HEK293 (cell line): ENCODE measurements at regions not wholly inside any gene's neighbourhood (a gene's known extent, or its start where the extent isn't known, plus 50 kb on each side); places are given as distances from the start of the nearest gene placed in this dataset.
A peak's percentile ranks its signal among the peaks of the same experiment; 100 is the strongest.

Source experiments
- CTCF ChIA-PET: fragments of 350-600 bp; formaldehyde crosslinking; extraction: SDS; loops from one replicate; lab custom pipeline; 2021; ENCODE audit warnings: antibody characterized with exemption; lab: Yijun Ruan, JAX
- POLR2A ChIA-PET: fragments of 300-600 bp; formaldehyde crosslinking; extraction: SDS; loops from one replicate; lab custom pipeline; 2020; ENCODE audit warnings: antibody characterized with exemption, inconsistent platforms; lab: Yijun Ruan, JAX
- H3K27ac ChIP-seq: fragments of 200-500 bp; sonication (Bioruptor generic); 2 replicates; pipeline ENCODE4 v1.5.1; 2014; ENCODE audit warnings: low read depth, low read length, control low read depth, inconsistent platforms; ENCODE audit errors: extremely low read depth
- H3K36me3 ChIP-seq, 2 experiments: fragments of 200-500 bp in 1 of 2; sonication (Bioruptor generic) in 1 of 2; 1 replicate in 1 of 2; 2 replicates in 1 of 2; pipeline ENCODE4 v1.5.1; 2014 to 2017; ENCODE audit warnings: inconsistent platforms in 2 of 2, low read length in 2 of 2; ENCODE audit not compliant: control insufficient read depth in 2 of 2, insufficient read depth in 1 of 2
- H3K4me1 ChIP-seq: fragments of 200-500 bp; sonication (Bioruptor generic); 2 replicates; pipeline ENCODE4 v1.5.1; 2014; ENCODE audit warnings: mild to moderate bottlenecking, low read length, inconsistent platforms; ENCODE audit not compliant: control insufficient read depth, insufficient read depth
- H3K4me3 ChIP-seq: 2 replicates; pipeline ENCODE4 v1.5.1; 2011; ENCODE audit warnings: low read depth, mild to moderate bottlenecking, control low read depth, low read length, moderate library complexity
- H3K9me3 ChIP-seq: fragments of 200-500 bp; sonication (Bioruptor generic); 2 replicates; pipeline ENCODE4 v1.5.1; 2014; ENCODE audit warnings: low read depth, low read length, inconsistent platforms; ENCODE audit not compliant: control insufficient read depth, insufficient read depth
- ATF2 ChIP-seq: fragments of 450-650 bp; formaldehyde crosslinking; IDR thresholded peaks from 2 replicates; pipeline ENCODE4 v1.5.1; 2016; ENCODE audit warnings: missing biosample characterization, missing genetic modification characterization, low read depth
- GFI1B ChIP-seq: fragments of 450-650 bp; formaldehyde crosslinking; IDR thresholded peaks from 2 replicates; pipeline ENCODE4 v1.5.1; 2016; ENCODE audit warnings: missing biosample characterization, missing genetic modification characterization
- KLF9 ChIP-seq: fragments of 450-650 bp; formaldehyde crosslinking; IDR thresholded peaks from 2 replicates; pipeline ENCODE4 v1.5.1; 2016; ENCODE audit warnings: missing biosample characterization, missing genetic modification characterization, low read depth
- MEIS1 ChIP-seq: sonication (generic); formaldehyde crosslinking; IDR thresholded peaks from 2 replicates; pipeline ENCODE4 v1.8.1; 2022; ENCODE audit warnings: missing genetic modification reagents, mild to moderate bottlenecking, borderline replicate concordance
- PRDM2 ChIP-seq: fragments of 450-650 bp; formaldehyde crosslinking; IDR thresholded peaks from 2 replicates; pipeline ENCODE4 v1.5.1; 2016; ENCODE audit warnings: missing biosample characterization, missing genetic modification characterization, borderline replicate concordance
- ZBTB17 ChIP-seq: fragments of 450-650 bp; formaldehyde crosslinking; IDR thresholded peaks from 2 replicates; pipeline ENCODE4 v1.5.1; 2016; ENCODE audit warnings: missing biosample characterization, missing genetic modification characterization
- ZBTB7A ChIP-seq: fragments of 450-650 bp; formaldehyde crosslinking; IDR thresholded peaks from 2 replicates; pipeline ENCODE4 v1.5.1; 2016; ENCODE audit warnings: low read depth, missing biosample characterization, missing genetic modification characterization
- ZBTB8A ChIP-seq: fragments of 450-650 bp; formaldehyde crosslinking; IDR thresholded peaks from 2 replicates; pipeline ENCODE4 v1.5.1; 2016; ENCODE audit warnings: missing biosample characterization, missing genetic modification characterization
- ZFP37 ChIP-seq: fragments of 450-650 bp; formaldehyde crosslinking; IDR thresholded peaks from 2 replicates; pipeline ENCODE4 v1.5.1; 2016; ENCODE audit warnings: missing biosample characterization, missing genetic modification characterization
- ZNF169 ChIP-seq: fragments of 450-650 bp; formaldehyde crosslinking; IDR thresholded peaks from 2 replicates; pipeline ENCODE4 v1.5.1; 2016; ENCODE audit warnings: missing biosample characterization, missing genetic modification characterization
- ZNF221 ChIP-seq: fragments of 450-650 bp; formaldehyde crosslinking; IDR thresholded peaks from 2 replicates; pipeline ENCODE4 v1.5.1; 2017; ENCODE audit warnings: missing biosample characterization, missing genetic modification characterization, borderline replicate concordance
- ZNF324 ChIP-seq: fragments of 450-650 bp; formaldehyde crosslinking; IDR thresholded peaks from 2 replicates; pipeline ENCODE4 v1.5.1; 2016; ENCODE audit warnings: missing biosample characterization, missing genetic modification characterization
- ZNF433 ChIP-seq: fragments of 450-650 bp; formaldehyde crosslinking; IDR thresholded peaks from 2 replicates; pipeline ENCODE4 v1.5.1; 2016; ENCODE audit warnings: missing biosample characterization, missing genetic modification characterization, low read depth
- ZNF530 ChIP-seq: fragments of 450-650 bp; formaldehyde crosslinking; IDR thresholded peaks from 2 replicates; pipeline ENCODE4 v1.5.1; 2016; ENCODE audit warnings: low read depth, missing biosample characterization, missing genetic modification characterization
- ZNF555 ChIP-seq: fragments of 450-650 bp; formaldehyde crosslinking; conservative IDR thresholded peaks from 2 replicates; pipeline ENCODE4 v1.5.1; 2017; ENCODE audit warnings: missing biosample characterization, mild to moderate bottlenecking, missing genetic modification characterization, inconsistent platforms
- ZNF623 ChIP-seq: fragments of 450-650 bp; formaldehyde crosslinking; IDR thresholded peaks from 2 replicates; pipeline ENCODE4 v1.5.1; 2016; ENCODE audit warnings: missing biosample characterization, missing genetic modification characterization
- ZNF664 ChIP-seq: fragments of 450-650 bp; formaldehyde crosslinking; IDR thresholded peaks from 2 replicates; pipeline ENCODE4 v1.5.1; 2016; ENCODE audit warnings: missing biosample characterization, missing genetic modification characterization
- ZNF777 ChIP-seq: fragments of 450-650 bp; formaldehyde crosslinking; IDR thresholded peaks from 2 replicates; pipeline ENCODE4 v1.5.1; 2017; ENCODE audit warnings: missing biosample characterization, missing genetic modification characterization, borderline replicate concordance
- ZSCAN18 ChIP-seq: fragments of 450-650 bp; formaldehyde crosslinking; IDR thresholded peaks from 2 replicates; pipeline ENCODE4 v1.5.1; 2016; ENCODE audit warnings: missing biosample characterization, missing genetic modification characterization
- ZSCAN30 ChIP-seq: fragments of 450-650 bp; IDR thresholded peaks from 2 replicates; pipeline ENCODE4 v1.5.1; 2018; ENCODE audit warnings: missing biosample characterization, mild to moderate bottlenecking, missing genetic modification characterization, moderate library complexity
- ZXDB ChIP-seq: fragments of 450-650 bp; formaldehyde crosslinking; IDR thresholded peaks from 2 replicates; pipeline ENCODE4 v1.5.1; 2016; ENCODE audit warnings: missing biosample characterization, missing genetic modification characterization
- TF ChIP-seq, protein P1 (sequence below): fragments of 450-650 bp; formaldehyde crosslinking; IDR thresholded peaks from 2 replicates; pipeline ENCODE4 v1.5.1; 2016; ENCODE audit warnings: missing biosample characterization, missing genetic modification characterization, borderline replicate concordance

- no peak overlapping the region for H3K4me3 ChIP-seq
- no peaks in the 10 kb centered on the region for H3K4me1 ChIP-seq
- ChIA-PET CTCF (no interaction called here), POLR2A (no interaction called here)
- no peaks in the 10 kb centered on the region for H3K9me3 ChIP-seq
- no peaks in the 10 kb centered on the region for H3K36me3 ChIP-seq
- TF ChIP-seq ATF2 (no peak), GFI1B (tag by site-specific recombination) (no peak), ZXDB (tag by site-specific recombination) (no peak), ZSCAN30 (tag by site-specific recombination) (no peak), ZNF555 (tag by site-specific recombination) (no peak)
- H3K27ac ChIP-seq: no peak overlapping the region
These were observed 584.4 kb downstream of the BUD13 start for GRCh38 chr11:116188350-116188749.

DNA sequence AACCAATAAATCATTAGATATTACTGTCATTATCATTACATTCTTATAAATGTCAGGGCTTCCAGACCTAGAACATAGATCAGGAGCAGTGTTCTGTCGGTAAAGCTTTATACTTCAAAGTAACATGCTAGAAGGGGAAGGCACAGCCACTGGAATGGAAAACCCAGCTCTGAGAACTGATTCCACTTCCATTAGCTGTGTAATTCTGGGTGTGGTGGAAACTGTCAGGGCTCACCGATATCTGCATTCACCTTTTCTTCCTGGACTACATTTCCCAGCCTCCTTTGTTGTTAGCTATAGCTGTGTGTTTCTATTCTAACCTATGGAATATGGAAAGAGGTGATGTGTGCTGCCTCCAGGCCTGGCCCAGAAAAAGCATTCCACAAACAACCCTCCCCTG is 585.8 kb downstream of the BUD13 start:
- CTCF ChIA-PET: no interaction called here
- H3K4me1 ChIP-seq: no peaks in the 10 kb centered on the region
- no peak for TF ChIP-seq KLF9 (tag by site-specific recombination)
- TF ChIP-seq ZBTB17 (tag by site-specific recombination): peak; percentile 48; the same call in 1 of the 2 replicates
- no peak for TF ChIP-seq ZSCAN18 (tag by site-specific recombination)
- TF ChIP-seq, protein P1, sequence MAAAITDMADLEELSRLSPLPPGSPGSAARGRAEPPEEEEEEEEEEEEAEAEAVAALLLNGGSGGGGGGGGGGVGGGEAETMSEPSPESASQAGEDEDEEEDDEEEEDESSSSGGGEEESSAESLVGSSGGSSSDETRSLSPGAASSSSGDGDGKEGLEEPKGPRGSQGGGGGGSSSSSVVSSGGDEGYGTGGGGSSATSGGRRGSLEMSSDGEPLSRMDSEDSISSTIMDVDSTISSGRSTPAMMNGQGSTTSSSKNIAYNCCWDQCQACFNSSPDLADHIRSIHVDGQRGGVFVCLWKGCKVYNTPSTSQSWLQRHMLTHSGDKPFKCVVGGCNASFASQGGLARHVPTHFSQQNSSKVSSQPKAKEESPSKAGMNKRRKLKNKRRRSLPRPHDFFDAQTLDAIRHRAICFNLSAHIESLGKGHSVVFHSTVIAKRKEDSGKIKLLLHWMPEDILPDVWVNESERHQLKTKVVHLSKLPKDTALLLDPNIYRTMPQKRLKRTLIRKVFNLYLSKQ (tag by site-specific recombination): no peak
- TF ChIP-seq, all 188 proteins: peak for 1
- Histone ChIP-seq H3K9me3 (no peaks in the 10 kb centered on the region), H3K27ac (no peak overlapping the region), H3K36me3 (no peaks in the 10 kb centered on the region), H3K4me3 (no peak overlapping the region)
- POLR2A ChIA-PET: no interaction called here

DNA sequence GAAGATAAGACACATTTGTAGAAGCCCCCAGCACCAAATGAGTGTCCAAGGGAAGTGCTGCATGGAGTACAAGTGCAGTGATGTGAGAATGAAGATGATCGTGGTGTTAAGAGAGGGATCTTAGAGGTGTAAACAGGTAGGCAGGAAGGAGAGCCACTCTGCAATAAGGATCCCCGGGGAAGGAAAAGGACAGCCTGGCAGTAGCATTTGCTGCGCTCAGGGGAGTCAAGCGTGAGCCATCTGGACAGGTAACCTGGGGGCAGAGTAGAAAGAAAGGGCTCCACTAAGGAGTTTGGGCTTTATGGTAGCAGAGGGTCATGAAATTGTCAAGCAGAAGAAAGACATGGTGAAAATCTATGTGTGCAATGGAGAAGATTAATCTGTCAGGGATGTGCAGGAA is 587.2 kb downstream of the BUD13 start:
- Histone ChIP-seq H3K27ac (no peak overlapping the region), H3K36me3 (no peaks in the 10 kb centered on the region), H3K9me3 (no peaks in the 10 kb centered on the region), H3K4me3 (no peak overlapping the region), H3K4me1 (no peaks in the 10 kb centered on the region)
- ChIA-PET POLR2A (no interaction called here), CTCF (interaction anchor here (0.9 to 1.3 kb wide), 2 partner anchors 31 to 40 kb away, joined by 3 read pairs; no protein-coding TSS in a partner anchor)
- TF ChIP-seq ZNF777 (tag by site-specific recombination): no peak
- TF ChIP-seq ZFP37: no peak
- no peak for TF ChIP-seq MEIS1 (CRISPR knock-in tag)
- no peak for TF ChIP-seq ZNF530 (tag by site-specific recombination)
- no peak for TF ChIP-seq ZNF664 (tag by site-specific recombination)
- no peak for TF ChIP-seq ZNF169 (tag by site-specific recombination)
- no peak for TF ChIP-seq PRDM2 (tag by site-specific recombination)
- TF ChIP-seq ZBTB7A (tag by site-specific recombination): no peak
- TF ChIP-seq ZNF433 (tag by site-specific recombination): no peak
- TF ChIP-seq ZNF221 (tag by site-specific recombination): no peak
- TF ChIP-seq ZNF623 (tag by site-specific recombination): no peak
- TF ChIP-seq ZNF324: no peak
- no peak for TF ChIP-seq ZBTB8A
